HepG2 (cell line): ENCODE measurements at regions not wholly inside any gene's neighbourhood (a gene's known extent, or its start where the extent isn't known, plus 50 kb on each side); places are given as distances from the start of the nearest gene placed in this dataset.
A peak's percentile ranks its signal among the peaks of the same experiment; 100 is the strongest.

Source experiments
- CBFB ChIP-seq: sonication (generic); formaldehyde crosslinking; IDR thresholded peaks from 2 replicates; pipeline ENCODE4 v1.4.0; 2020; ENCODE audit warnings: missing genetic modification reagents
- CREB3 ChIP-seq: sonication (generic); formaldehyde crosslinking; IDR thresholded peaks from 2 replicates; pipeline ENCODE4 v1.5.0; 2020; ENCODE audit warnings: missing genetic modification reagents
- CSRNP2 ChIP-seq: sonication (generic); formaldehyde crosslinking; conservative IDR thresholded peaks from 2 replicates; pipeline ENCODE4 v1.8.0; 2022; ENCODE audit warnings: low read depth, missing genetic modification reagents
- CTCF ChIP-seq: sonication (generic); formaldehyde crosslinking; IDR thresholded peaks from 2 replicates; pipeline ENCODE4 v1.5.0; 2020; ENCODE audit warnings: mild to moderate bottlenecking, missing genetic modification reagents, moderate library complexity
- HCFC1 ChIP-seq: fragments of 150-350 bp; IDR thresholded peaks from 2 replicates; pipeline ENCODE4 v1.6.1; 2014; ENCODE audit warnings: low read depth, low read length
- MBNL3 ChIP-seq: fragments of 250-450 bp; sonication (Bioruptor Pico); conservative IDR thresholded peaks from 2 replicates; pipeline ENCODE4 v1.8.0; 2022; ENCODE audit warnings: mild to moderate bottlenecking, inconsistent platforms
- RAD21 ChIP-seq: fragments of 450-650 bp; formaldehyde crosslinking; IDR thresholded peaks from 2 replicates; pipeline ENCODE4 v1.5.0; 2020; ENCODE audit warnings: mild to moderate bottlenecking
- STAG1 ChIP-seq: sonication (generic); formaldehyde crosslinking; IDR thresholded peaks from 2 replicates; pipeline ENCODE4 v1.4.0; 2020; ENCODE audit warnings: missing genetic modification reagents
- XRCC5 ChIP-seq: fragments of 200-400 bp; formaldehyde crosslinking; optimal IDR thresholded peaks from 2 replicates; pipeline ENCODE3; 2017; ENCODE audit warnings: mild to moderate bottlenecking, low read length
- ZNF609 ChIP-seq: sonication (generic); formaldehyde crosslinking; IDR thresholded peaks from 2 replicates; pipeline ENCODE4 v1.4.0; 2020; ENCODE audit warnings: mild to moderate bottlenecking, missing genetic modification reagents, borderline replicate concordance

GRCh38 chr3:137946356-137946973 lies 63.5 kb upstream of the CLDN18 start (continued):
- TF ChIP-seq CSRNP2 (CRISPR knock-in tag) (no peak), ZNF609 (CRISPR knock-in tag) (no peak), STAG1 (CRISPR knock-in tag) (peak; percentile 76), CTCF (peak; percentile 79), CBFB (CRISPR knock-in tag) (no peak), MBNL3 (CRISPR knock-in tag) (no peak), RAD21 (CRISPR knock-in tag) (peak; percentile 63), XRCC5 (peak; percentile 40), HCFC1 (no peak), CREB3 (CRISPR knock-in tag) (no peak)
